Activated T-cell treated with anti-CD3 and anti-CD28 coated beads for 24 hours (primary cell): ENCODE measurements at regions not wholly inside any gene's neighbourhood (a gene's known extent, or its start where the extent isn't known, plus 50 kb on each side); places are given as distances from the start of the nearest gene placed in this dataset.
"Not testable (repeated sequence)": the region's sequence is repeated elsewhere in the genome, so short reads cannot be mapped to it uniquely, and the experiment has no call there.

Experiments used
- DNase-seq: peaks from one replicate; pipeline ENCODE4 v3.0.0-alpha.2; 2020; ENCODE audit warnings: low read depth

GRCh38 chr20:61092251-61092650, 159.8 kb upstream of the CDH4 start:
- DNase-seq: no peak

- DNase-seq: no peak
Observed at GRCh38 chr20:61094581-61094980, 157.5 kb upstream of the CDH4 start.

DNA sequence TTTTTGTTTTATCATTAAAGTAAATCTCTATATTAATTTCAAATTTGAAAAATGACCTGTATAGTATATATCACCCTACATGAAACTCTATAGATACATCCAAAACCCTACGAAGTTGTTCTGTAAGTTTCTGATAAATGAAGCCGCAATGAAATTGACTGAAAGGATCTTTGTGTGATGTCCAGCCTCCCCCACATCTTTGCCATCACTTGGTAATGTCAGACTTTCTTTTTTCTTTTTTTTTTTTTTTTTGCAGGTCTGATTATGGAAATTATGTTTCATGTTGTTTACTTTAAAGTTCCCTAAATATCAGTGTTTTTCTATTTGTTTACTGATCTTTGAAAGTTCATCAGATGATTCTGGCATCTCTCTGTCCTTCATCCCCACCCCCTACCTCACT, 155.6 kb upstream of the CDH4 start:
- no peak for DNase-seq

- no peak for DNase-seq
Observed at GRCh38 chr20:61099806-61100205, 152.3 kb upstream of the CDH4 start.

GRCh38 chr20:61100489-61100888, 151.6 kb upstream of the CDH4 start:
- DNase-seq: no peak

DNA sequence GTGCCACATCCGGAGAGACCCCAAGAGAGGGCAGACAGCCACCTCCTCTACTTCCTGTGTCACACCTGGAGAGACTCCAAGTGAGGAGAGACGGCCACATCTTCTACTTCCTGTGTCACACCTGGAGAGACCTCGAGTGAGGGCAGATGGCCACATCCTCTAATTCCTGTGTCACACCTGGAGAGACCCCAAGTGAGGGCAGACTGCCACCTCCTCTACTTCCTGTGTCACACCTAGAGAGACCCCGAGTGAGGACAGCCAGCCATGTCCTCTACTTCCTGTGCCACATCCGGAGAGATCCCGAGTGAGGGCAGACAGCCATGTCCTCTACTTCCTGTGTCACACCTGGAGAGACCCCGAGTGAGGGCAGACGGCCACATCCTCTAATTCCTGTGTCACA, 150.7 kb upstream of the CDH4 start:
- not testable (repeated sequence) for DNase-seq

DNA sequence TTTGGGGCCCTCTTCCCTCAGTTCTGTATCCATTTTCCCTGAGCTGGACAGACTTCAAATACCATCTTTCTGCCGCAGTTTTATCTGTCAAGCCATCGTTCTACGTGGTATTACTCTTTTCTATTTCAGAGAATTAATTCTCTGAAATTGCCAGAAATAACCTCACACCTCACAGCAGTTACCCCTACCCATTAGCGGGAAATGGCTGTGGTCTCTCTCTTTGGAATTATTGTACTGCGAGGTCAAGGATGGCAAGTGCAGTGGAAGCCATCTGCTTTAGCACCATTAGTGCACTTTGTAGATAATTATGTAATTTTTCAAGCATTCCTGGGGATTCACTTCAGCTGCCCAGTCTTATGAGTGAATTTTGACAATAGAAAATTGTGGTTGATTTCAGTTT, 147.8 kb upstream of the CDH4 start:
- DNase-seq: no peak

- no peak for DNase-seq
Observed at GRCh38 chr20:61105395-61105794, 146.7 kb upstream of the CDH4 start.

DNA sequence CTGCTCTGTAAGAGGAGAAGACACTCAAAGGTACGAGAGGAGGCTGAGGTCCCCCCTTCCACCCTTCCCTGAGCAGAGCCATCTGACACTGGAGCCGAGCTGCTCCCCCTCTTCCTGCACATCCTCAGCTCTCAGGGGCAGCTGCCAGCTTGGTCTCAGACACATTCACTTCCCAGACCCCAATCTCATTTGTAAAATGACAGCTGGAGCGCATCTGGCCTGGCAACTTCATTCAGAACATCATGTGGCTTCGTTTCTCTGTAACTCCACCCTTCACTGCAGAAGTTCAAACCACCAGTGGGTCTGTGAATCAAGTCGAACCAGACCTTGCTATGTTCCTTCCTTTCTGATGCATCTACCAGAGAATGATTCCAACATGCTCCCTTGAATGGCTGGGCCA, 145.6 kb upstream of the CDH4 start:
- DNase-seq: no peak

DNA sequence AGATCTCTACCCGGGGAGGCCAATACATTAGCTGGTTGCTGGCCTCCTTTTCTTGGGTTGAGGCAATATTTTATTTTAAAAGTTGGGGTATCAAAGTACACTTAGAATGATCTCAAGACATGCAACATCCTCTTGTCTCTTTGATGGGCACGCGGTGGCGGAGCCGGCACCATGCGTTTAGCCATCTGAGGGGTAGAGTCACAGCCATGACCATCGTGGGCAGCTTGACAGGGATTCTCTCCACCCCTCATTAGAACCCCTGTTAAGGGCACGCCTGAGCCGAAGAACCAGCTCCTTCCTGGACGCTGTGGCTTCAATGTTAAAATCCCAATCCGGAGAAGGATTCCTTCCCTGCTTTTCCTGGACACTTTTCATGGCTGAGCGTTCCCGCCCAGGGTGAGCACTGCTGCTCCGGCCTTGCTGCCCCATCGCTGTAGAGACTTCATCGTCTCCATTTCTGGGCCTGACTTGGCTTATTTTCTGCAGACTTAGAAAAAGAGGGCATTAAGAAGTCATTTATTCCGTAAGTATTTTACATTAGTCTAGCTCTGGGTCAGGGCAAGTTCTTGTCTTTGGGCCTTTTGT, 142.7 kb upstream of the CDH4 start:
- no peak for DNase-seq

- no peak for DNase-seq
Observed at GRCh38 chr20:61112515-61112914, 139.5 kb upstream of the CDH4 start.

- no peak for DNase-seq
Observed at GRCh38 chr20:61113731-61114130, 138.3 kb upstream of the CDH4 start.

DNA sequence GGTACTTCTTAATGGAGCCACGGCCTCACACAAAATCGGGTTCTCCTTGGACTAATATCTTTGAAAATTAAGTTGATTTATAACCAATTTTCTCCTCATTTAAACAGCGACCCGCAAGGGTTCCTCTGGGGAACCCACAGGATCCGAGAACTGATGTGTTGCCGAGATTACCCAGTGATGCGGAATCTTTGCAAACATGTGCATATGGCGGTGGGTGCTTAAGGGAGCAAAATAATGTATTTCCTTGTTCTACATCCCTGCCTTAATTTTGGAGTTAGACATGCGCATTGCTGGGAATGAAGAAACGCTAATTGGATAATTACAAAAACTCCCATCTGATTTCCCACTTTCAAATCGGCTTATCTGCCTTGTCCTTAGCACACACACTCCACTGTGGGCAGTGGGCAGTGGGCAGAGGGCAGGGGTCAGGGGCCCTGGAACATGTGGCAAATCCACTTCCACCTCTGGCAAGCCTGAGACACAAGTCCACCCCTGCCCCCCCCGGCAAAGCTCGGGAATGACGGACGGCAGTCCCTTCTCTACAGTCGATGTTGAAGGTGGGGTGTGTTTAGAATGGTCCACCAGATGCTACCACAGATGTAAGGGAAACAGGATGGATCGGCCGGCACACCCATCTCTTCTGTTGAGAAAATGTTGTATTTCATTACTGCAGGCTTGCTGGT, 137.4 kb upstream of the CDH4 start:
- DNase-seq: no peak

- no peak for DNase-seq
Observed at GRCh38 chr20:61115364-61116065, 136.5 kb upstream of the CDH4 start.

DNA sequence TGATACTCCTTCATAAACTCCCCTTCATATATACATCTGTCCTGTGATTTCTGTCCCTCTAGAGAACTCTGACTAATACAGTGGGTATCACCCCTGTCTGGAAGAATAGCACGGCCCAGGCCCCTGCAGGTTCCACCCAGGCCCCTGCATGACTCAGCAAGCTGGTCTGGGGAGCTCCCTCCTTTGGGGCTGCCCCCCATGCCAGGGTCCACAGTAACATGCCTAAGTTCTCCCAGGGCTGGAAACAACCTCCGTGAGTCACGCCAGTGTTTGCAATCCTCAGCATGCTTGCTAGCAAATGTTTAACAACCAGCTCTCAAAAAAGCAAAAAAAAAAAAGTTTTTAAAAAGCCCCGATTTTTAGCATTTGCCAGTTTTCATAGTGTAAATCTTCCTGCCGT, 134.3 kb upstream of the CDH4 start:
- no peak for DNase-seq

DNA sequence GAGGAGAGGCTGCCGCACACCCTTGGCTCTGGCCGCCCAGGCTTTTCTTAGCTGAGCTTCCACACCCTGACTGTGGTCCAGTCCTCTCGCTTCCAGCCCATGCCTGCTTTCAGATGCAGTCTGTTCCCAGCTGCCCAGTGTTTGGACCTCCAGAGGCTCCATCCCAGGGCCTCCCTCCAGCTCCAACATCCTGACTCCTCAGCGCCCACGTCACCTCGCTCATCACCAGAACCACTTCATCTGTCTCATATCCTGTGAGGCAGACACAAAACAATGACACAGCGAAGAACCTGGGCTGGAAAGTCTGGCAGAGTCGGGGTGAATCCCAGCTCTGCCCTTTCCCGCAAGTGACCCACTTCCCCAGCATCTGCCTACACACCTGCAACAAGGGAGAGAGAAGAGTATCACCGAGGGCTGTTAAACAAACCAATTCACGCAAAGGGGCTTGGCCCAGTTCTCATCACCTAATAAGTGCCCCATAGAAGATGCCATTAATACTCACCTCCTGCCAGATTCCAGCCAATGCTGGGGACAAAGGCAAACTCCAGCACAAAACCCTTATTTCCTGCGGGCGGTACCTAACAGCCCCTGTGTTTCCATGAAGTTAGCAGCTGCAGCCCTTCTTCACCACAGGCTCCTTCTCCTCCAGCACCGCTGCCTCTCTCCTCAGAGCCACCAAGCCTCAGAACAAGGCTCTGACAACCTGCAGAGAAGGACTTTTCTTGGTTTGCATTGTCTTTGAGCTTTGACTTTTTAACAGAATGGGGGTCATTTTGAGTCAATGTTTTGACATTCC, 133.4 kb upstream of the CDH4 start:
- no peak for DNase-seq

DNA sequence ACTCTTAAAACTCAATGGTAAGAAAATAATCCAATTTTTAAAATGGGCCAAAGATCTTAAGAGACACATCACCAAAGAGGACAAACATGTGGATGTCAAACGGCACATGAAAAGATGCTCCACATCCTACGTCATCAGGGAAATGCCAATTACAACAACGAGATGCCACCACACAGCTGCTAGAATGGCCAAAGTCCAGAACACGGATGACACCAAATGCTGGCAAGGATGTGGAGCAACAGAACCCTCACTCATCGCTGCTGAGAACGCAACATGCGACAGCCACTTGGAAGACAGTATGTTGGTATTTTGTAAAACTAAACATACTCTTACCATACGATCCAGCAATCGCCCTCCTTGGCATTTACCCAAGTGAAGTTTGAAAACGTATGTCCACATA, 132.8 kb upstream of the CDH4 start:
- DNase-seq: no peak

DNA sequence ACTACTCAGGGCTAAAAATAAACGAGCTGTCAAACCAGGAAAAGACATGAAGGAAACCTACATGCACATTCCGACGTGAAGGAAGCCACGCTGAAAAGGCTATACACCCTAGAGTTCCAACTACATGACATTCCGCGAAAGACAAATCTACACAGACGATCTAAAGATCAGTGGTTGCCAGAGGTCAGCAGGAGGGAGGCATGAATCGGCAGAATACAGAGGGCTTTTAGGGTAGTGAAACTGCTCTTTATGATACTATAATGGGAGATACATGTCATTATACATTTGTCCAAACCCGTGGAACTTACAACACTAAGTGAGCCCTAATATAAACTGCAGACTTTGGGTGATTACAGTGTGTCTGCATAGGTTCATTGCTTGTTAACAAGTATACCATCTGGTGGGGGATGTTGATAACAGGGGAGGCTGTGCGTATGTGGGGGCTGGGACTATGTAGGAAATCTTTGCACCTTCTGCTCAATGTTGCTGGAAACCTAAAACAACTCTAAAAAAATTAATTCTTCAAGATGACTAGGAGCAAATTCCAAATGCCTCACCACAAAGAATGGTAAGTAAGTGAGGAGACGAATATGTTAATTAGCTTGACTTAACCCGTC, 132.2 kb upstream of the CDH4 start:
- DNase-seq: no peak

- DNase-seq: peak; percentile 12
Observed at GRCh38 chr20:61120595-61121515, 131.2 kb upstream of the CDH4 start.

DNA sequence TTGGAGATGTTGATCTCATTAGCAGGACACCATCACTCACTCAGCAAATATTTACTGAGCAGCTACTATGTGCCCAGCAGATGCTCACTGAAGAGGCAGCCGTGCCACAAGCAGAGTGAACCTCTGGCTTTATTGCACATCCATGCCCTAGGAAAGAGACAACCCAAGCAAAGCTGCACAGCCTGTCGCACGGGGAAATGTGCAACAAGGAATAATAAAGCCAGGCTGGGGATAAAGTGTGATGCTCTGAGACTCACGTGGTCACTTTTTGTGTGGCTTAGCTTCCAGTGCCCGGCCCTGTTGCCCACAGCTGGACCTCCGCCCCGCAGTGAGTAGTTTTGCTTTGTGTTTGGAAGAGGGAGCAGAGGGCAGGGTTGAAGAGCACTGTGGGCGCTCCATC, 130.4 kb upstream of the CDH4 start:
- no peak for DNase-seq

DNA sequence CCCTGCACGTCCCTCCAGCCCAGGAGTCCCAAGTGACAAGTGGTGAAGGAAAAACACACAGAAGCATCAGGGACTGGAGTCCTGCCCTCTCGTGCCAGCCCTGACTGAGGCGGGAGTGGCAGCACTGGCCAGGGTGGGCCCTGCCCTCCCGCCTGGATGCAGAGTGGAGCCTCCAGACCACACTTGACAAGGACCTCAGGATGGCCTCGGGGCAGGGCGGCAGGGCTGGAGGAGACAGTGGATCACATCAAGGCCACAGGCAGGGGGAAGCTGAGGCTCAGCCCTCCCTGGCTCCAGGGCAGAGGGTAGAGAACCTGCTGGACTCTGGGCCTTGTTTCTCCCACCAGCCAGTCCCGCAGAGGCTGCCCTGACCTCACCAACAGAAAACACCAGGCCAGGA, 128.8 kb upstream of the CDH4 start:
- DNase-seq: no peak
